ENCODE measurements at regions not wholly inside any gene's neighbourhood (a gene's known extent, or its start where the extent isn't known, plus 50 kb on each side); places are given as distances from the start of the nearest gene placed in this dataset.

GRCh38 chr7:148472406-148472805, 118.2 kb upstream of the C7orf33 start:
- no peak for DNase-seq (ENCODE audit: low read depth in 2 of 2)
- H3K4me3 ChIP-seq (replicated peaks in 1 of 2; ENCODE audit: low read depth in 2 of 2, low read length in 2 of 2) = no peak overlapping the region
- TF ChIP-seq CTCF (IDR thresholded peaks at IDR 0.05; ENCODE audit: low read depth, low read length) = no peak

GRCh38 chr7:148473703-148474480, 116.7 kb upstream of the C7orf33 start:
- DNase-seq (ENCODE audit: low read depth in 2 of 2) = no peak
- TF ChIP-seq CTCF (IDR thresholded peaks at IDR 0.05; ENCODE audit: low read depth, low read length) = no peak
- H3K4me3 ChIP-seq (replicated peaks in 1 of 2; ENCODE audit: low read depth in 2 of 2, low read length in 2 of 2) = no peak overlapping the region

- H3K4me3 ChIP-seq (replicated peaks in 1 of 2; ENCODE audit: low read depth in 2 of 2, low read length in 2 of 2) = no peak overlapping the region
- no peak for DNase-seq (ENCODE audit: low read depth in 2 of 2)
- TF ChIP-seq CTCF (IDR thresholded peaks at IDR 0.05; ENCODE audit: low read depth, low read length) = no peak
Observed at GRCh38 chr7:148474481-148475025, 116.0 kb upstream of the C7orf33 start.

- DNase-seq (ENCODE audit: low read depth in 2 of 2) = no peak
- no peak overlapping the region for H3K4me3 ChIP-seq (replicated peaks in 1 of 2; ENCODE audit: low read depth in 2 of 2, low read length in 2 of 2)
- no peak for TF ChIP-seq CTCF (IDR thresholded peaks at IDR 0.05; ENCODE audit: low read depth, low read length)
Observed at GRCh38 chr7:148478551-148478950, 112.0 kb upstream of the C7orf33 start.

GRCh38 chr7:148480479-148481146, 110.0 kb upstream of the C7orf33 start:
- no peak for TF ChIP-seq CTCF (IDR thresholded peaks at IDR 0.05; ENCODE audit: low read depth, low read length)
- DNase-seq (ENCODE audit: low read depth in 2 of 2) = no peak
- H3K4me3 ChIP-seq (replicated peaks in 1 of 2; ENCODE audit: low read depth in 2 of 2, low read length in 2 of 2) = no peak overlapping the region

- no peak for DNase-seq (ENCODE audit: low read depth in 2 of 2)
- no peak for TF ChIP-seq CTCF (IDR thresholded peaks at IDR 0.05; ENCODE audit: low read depth, low read length)
- H3K4me3 ChIP-seq (replicated peaks in 1 of 2; ENCODE audit: low read depth in 2 of 2, low read length in 2 of 2) = no peak overlapping the region
Observed at GRCh38 chr7:148481147-148481526, 109.4 kb upstream of the C7orf33 start.

Measured in cardiac fibroblast (primary cell).